Neutrophil (primary cell): ENCODE measurements at regions not wholly inside any gene's neighbourhood (a gene's known extent, or its start where the extent isn't known, plus 50 kb on each side); places are given as distances from the start of the nearest gene placed in this dataset.

Experiments used
- H3K27ac ChIP-seq: fragments of 200-600 bp; sonication (generic); 2 replicates; pipeline ENCODE4 v1.5.1; 2016; ENCODE audit warnings: mild to moderate bottlenecking, moderate library complexity
- H3K27me3 ChIP-seq: fragments of 200-600 bp; sonication (generic); 2 replicates; pipeline ENCODE4 v1.6.0; 2016; ENCODE audit warnings: mild to moderate bottlenecking
- H3K36me3 ChIP-seq: fragments of 200-600 bp; sonication (generic); 2 replicates; pipeline ENCODE4 v1.5.1; 2017
- H3K4me1 ChIP-seq, 2 experiments: fragments of 200-600 bp in 1 of 2; sonication (generic) in 1 of 2; 1 replicate in 1 of 2; 2 replicates in 1 of 2; pipeline versions ENCODE4 v1.5.1 to v1.6.1; 2013 to 2016; ENCODE audit warnings: low read depth in 1 of 2, low read length in 1 of 2, mild to moderate bottlenecking in 1 of 2, moderate library complexity in 1 of 2; ENCODE audit not compliant: control insufficient read depth in 1 of 2, insufficient read depth in 1 of 2
- H3K4me3 ChIP-seq, 2 experiments: fragments of 200-600 bp in 1 of 2; sonication (generic) in 1 of 2; 1 replicate in 1 of 2; 2 replicates in 1 of 2; pipeline ENCODE4 v1.5.1; 2013 to 2016; ENCODE audit warnings: low read depth in 1 of 2, low read length in 1 of 2, mild to moderate bottlenecking in 1 of 2, moderate library complexity in 1 of 2
- H3K9me3 ChIP-seq: fragments of 200-600 bp; sonication (generic); 2 replicates; pipeline ENCODE4 v1.5.1; 2016
- TF ChIP-seq, protein P1 (sequence below): fragments of 200-600 bp; sonication (generic); IDR thresholded peaks from 2 replicates; pipeline ENCODE4 v1.5.1; 2016; ENCODE audit warnings: antibody characterized with exemption

DNA sequence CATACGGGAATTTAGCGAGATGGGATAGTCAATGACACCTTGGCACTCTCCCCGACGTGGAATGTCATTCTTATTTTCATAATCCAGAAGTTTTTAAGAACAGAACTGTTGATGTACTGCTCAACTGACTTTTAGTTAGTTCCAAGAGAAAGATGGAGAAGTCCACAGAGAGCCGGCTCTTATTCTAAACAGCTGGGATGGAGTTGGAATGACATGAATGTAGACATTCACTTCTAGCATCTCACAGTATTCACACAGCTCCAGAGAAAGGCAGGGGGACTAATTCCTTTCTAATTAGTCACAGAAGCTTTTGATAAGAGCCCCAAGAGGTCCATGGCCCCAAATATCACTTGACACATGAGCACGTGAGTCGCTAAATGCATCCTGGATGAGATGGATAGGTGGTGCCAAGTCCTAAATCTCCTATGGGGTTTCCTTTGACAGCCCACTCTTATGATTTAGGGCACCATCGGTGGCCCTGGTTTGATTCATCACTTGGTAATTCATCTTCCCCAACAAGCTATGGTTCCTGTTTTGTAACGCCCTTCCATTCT, 420.3 kb upstream of the AUTS2 start:
- Histone ChIP-seq H3K27ac (no peak overlapping the region), H3K4me1 (no peaks in the 10 kb centered on the region), H3K4me3 (no peak overlapping the region), H3K36me3 (no peaks in the 10 kb centered on the region), H3K9me3 (no peaks in the 10 kb centered on the region), H3K27me3 (no peaks in the 10 kb centered on the region)
- TF ChIP-seq, protein P1, sequence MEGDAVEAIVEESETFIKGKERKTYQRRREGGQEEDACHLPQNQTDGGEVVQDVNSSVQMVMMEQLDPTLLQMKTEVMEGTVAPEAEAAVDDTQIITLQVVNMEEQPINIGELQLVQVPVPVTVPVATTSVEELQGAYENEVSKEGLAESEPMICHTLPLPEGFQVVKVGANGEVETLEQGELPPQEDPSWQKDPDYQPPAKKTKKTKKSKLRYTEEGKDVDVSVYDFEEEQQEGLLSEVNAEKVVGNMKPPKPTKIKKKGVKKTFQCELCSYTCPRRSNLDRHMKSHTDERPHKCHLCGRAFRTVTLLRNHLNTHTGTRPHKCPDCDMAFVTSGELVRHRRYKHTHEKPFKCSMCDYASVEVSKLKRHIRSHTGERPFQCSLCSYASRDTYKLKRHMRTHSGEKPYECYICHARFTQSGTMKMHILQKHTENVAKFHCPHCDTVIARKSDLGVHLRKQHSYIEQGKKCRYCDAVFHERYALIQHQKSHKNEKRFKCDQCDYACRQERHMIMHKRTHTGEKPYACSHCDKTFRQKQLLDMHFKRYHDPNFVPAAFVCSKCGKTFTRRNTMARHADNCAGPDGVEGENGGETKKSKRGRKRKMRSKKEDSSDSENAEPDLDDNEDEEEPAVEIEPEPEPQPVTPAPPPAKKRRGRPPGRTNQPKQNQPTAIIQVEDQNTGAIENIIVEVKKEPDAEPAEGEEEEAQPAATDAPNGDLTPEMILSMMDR = no peak

DNA sequence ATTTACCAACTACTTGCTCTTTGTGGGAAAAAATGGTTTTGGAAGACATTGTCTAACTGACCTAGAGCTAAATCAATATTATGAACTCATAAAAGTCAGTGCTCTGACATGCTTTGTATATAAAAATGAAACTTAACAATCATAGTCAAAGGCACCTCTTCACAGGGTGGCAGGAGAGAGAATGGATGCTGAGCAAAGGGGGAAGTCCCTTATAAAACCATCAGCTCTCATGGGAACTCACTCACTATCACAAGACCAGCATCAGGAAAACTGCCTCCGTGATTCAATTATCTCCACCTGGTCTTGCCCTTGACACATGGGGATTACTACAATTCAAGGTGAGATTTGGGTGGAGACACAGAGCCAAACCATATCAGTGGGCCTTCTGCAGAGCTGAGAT, 417.6 kb upstream of the AUTS2 start:
- H3K4me1 ChIP-seq = no peaks in the 10 kb centered on the region
- no peaks in the 10 kb centered on the region for H3K27me3 ChIP-seq
- no peaks in the 10 kb centered on the region for H3K9me3 ChIP-seq
- TF ChIP-seq, protein P1 = no peak
- no peak overlapping the region for H3K27ac ChIP-seq
- H3K36me3 ChIP-seq = no peaks in the 10 kb centered on the region
- no peak overlapping the region for H3K4me3 ChIP-seq

DNA sequence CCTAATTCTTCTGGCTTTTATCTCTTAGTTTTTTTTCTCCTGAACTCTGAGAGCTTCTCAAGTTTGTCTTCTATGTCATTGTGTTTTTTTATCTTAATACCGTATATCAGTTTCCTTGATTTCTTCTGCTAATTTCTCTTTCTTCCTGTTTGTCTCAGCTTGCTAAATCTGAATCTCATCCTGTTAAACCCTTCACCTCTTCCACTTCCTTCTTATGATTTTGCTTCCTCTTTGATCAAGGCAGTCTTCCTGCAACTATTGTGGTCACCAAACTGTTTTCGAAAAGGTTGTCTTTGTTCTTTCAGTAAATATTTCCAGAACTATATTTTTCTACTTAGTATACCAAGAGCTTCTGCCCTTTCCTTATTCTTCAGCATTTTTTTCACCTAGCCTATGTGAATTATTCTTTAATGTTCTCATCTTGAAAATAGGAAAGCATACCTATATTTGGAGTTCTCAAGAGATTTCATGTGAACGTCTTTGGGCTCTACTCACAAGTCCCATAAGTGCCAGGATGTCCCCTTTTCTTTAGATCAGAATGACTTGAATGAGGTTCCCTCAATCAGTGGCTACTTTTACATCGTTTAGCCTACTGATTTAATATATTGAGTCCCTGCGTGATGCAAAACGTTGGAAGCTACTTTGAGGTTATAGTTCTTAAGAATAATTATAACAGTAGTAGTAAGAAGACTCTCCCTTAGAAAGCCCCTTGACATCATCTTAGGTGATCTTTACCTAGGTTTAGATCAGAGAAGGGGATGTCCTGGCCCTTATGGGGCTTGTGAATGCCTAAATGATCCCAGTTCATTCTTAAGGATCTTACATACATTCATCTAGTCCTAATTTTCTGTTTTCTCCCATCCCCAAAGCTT, 415.4 kb upstream of the AUTS2 start:
- Histone ChIP-seq H3K4me3 (no peak overlapping the region), H3K9me3 (no peaks in the 10 kb centered on the region), H3K27ac (no peak overlapping the region), H3K4me1 (no peaks in the 10 kb centered on the region), H3K27me3 (no peaks in the 10 kb centered on the region), H3K36me3 (no peaks in the 10 kb centered on the region)
- TF ChIP-seq, protein P1 = no peak

DNA sequence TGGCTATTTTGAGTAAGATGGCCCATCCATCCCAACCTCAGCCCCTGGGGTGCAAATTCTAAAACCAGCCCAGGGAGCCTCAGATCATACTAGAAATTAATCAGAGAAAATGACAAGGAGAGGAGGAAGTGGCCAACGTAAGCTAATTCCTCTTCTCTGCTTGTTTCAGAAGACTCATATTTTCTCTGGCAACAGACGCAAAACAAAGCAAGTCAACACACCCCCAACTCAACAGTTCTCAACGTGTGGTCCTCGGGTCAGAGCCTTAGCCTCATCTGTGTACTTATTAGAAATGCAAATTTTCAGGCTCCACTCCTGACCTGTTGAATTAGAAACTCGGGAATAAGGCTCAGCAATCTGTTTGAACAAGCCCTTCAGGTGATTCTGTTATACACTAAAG, 413.9 kb upstream of the AUTS2 start:
- H3K36me3 ChIP-seq = no peaks in the 10 kb centered on the region
- no peaks in the 10 kb centered on the region for H3K27me3 ChIP-seq
- no peaks in the 10 kb centered on the region for H3K4me1 ChIP-seq
- H3K4me3 ChIP-seq = no peak overlapping the region
- no peaks in the 10 kb centered on the region for H3K9me3 ChIP-seq
- TF ChIP-seq, protein P1 = no peak
- no peak overlapping the region for H3K27ac ChIP-seq

DNA sequence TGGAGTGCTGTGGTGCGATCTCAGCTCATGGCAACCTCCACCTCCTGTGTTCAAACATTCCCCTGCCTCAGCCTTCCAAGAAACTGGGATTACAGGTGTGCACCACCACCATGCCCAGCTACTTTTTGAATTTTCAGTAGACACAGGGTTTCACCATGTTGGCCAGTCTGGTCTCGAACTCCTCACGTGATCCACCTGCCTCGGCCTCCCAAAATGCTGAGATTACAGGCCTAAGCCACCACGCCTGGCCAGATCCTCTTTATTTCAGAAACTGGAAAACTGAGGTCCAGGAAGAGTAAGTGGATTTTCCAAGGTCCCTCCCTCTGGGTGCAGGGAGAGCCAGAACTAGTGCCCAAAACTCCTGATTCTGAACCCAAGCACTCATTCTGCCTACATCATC, 413.1 kb upstream of the AUTS2 start:
- TF ChIP-seq, protein P1 = no peak
- no peaks in the 10 kb centered on the region for H3K36me3 ChIP-seq
- H3K27me3 ChIP-seq = no peaks in the 10 kb centered on the region
- no peaks in the 10 kb centered on the region for H3K9me3 ChIP-seq
- no peaks in the 10 kb centered on the region for H3K4me1 ChIP-seq
- H3K27ac ChIP-seq = no peak overlapping the region
- no peak overlapping the region for H3K4me3 ChIP-seq
